ENCODE measurements at regions not wholly inside any gene's neighbourhood (a gene's known extent, or its start where the extent isn't known, plus 50 kb on each side); places are given as distances from the start of the nearest gene placed in this dataset.

DNA sequence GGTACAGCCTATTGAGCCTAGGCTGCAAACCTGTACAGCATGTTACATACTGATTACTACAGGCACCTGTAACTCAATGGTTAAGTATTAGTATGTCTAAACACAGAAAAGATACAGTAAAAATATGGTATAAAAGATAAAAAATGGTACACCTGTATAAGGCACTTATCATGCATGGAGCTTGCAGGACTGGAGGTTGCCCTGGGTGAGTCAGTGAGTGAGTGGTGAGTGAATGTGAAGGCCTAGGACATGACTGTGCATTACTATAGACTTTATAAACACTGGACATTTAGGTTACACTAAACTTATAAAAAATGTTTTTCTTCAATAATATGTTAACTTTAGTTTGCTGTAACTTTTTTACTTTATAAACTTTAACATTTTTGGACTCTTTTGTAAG lies 171.3 kb downstream of the SLC28A3 start:
- Histone ChIP-seq H3K27me3 (ENCODE audit: insufficient read depth) (no peaks in the 10 kb centered on the region), H3K4me2 (0 out of 2 replicates have a peak overlapping the region, but pooled peaks have one; percentile 27), H3K9me2 (no peaks in the 10 kb centered on the region), H3K4me1 (ENCODE audit: control insufficient read depth in 1 of 2, insufficient read depth in 2 of 2, low read depth in 1 of 2, low read length in 1 of 2) (peaks cover 10 to 23% of the 10 kb centered on the region in 2 experiments), H3K9me3 (no peaks in the 10 kb centered on the region), H3K27ac (ENCODE audit: low read depth in 2 of 2, low read length in 1 of 2) (peak overlapping the region in 1 of 2 experiments; percentile 77; a peak in 2 of 4 replicates), H3K79me2 (ENCODE audit: insufficient read depth) (no peaks in the 10 kb centered on the region), H3K9ac (no peak overlapping the region; the same call in 1 of the 2 replicates), H4K20me1 (ENCODE audit: insufficient read depth) (no peaks in the 10 kb centered on the region), H3F3A (replicated peaks; ENCODE audit: insufficient read depth) (peaks cover 26% of the 10 kb centered on the region), H2AFZ (ENCODE audit: low read depth) (no peak overlapping the region), H3K4me3 (ENCODE audit: low read depth in 2 of 2, low read length in 1 of 2) (no peak overlapping the region), H3K36me3 (replicated peaks in 1 of 2; ENCODE audit: control insufficient read depth in 1 of 2, insufficient read depth in 2 of 2, low read length in 1 of 2) (no peaks in the 10 kb centered on the region)
- CTCF ChIA-PET: interaction anchor here (0.9 kb wide), 1 partner anchor 16 kb away, joined by 3 read pairs; no protein-coding TSS in a partner anchor
- POLR2A ChIA-PET: no interaction called here
- TF ChIP-seq TCF12 (IDR thresholded peaks at IDR 0.05) (peak; percentile 16; the same call in 1 of the 2 replicates), FOSL2 (IDR thresholded peaks at IDR 0.05; ENCODE audit: borderline replicate concordance, low read depth) (peak; percentile 42; the same call in 1 of the 2 replicates)
- TF ChIP-seq, protein P1, sequence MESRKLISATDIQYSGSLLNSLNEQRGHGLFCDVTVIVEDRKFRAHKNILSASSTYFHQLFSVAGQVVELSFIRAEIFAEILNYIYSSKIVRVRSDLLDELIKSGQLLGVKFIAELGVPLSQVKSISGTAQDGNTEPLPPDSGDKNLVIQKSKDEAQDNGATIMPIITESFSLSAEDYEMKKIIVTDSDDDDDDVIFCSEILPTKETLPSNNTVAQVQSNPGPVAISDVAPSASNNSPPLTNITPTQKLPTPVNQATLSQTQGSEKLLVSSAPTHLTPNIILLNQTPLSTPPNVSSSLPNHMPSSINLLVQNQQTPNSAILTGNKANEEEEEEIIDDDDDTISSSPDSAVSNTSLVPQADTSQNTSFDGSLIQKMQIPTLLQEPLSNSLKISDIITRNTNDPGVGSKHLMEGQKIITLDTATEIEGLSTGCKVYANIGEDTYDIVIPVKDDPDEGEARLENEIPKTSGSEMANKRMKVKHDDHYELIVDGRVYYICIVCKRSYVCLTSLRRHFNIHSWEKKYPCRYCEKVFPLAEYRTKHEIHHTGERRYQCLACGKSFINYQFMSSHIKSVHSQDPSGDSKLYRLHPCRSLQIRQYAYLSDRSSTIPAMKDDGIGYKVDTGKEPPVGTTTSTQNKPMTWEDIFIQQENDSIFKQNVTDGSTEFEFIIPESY (IDR thresholded peaks at IDR 0.05; ENCODE audit: borderline replicate concordance, low read depth): no peak
- no peak for DNase-seq

DNA sequence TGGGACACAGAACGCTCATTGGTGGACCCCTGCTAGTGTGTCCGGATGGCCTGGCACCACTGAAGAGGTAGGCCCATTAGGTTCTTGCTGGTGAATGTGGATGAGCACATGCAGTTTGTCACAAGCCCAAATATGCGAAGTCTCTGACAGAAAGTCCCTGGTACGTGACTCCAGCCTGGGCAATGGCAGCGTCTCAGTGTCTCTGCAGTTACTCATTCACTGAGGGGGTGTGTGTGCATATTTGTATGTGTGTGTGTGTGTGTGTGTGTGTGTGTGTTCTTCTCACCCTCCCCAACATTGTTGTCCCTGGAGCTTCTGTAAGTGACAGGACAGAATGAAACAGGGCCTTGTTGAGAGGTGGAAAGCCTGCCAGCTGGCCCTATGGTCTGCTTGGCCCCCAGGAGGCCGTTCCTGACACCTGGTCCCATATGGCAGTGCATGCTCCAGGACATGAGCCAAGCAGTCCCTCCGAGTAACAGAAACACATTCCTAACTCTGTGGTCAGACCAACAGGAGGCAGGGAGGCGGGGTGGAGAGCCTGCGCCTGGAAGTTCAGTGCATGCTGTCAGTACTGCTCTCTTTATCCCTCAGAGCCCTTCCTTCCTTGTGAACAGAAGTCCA lies 169.9 kb downstream of the SLC28A3 start:
- peak overlapping the region; percentile 77 for H3K27ac ChIP-seq (ENCODE audit: low read depth in 2 of 2, low read length in 1 of 2)
- TF ChIP-seq FOXM1 (IDR thresholded peaks at IDR 0.05; ENCODE audit: low read depth) (peak; percentile 59), NRF1 (IDR thresholded peaks at IDR 0.05; ENCODE audit: low read depth, low read length) (no peak), TEAD4 (IDR thresholded peaks at IDR 0.05; ENCODE audit: borderline replicate concordance, insufficient read depth) (peak; percentile 75), MXI1 (IDR thresholded peaks at IDR 0.05; ENCODE audit: low read depth, low read length) (no peak), SMC3 (IDR thresholded peaks at IDR 0.05; ENCODE audit: low read depth, low read length) (no peak), POLR2AphosphoS5 (IDR thresholded peaks at IDR 0.05; ENCODE audit: low read depth, low read length) (peak; percentile 73), YY1 (IDR thresholded peaks at IDR 0.05; ENCODE audit: low read depth) (no peak; the same call in 1 of the 2 replicates), RFX5 (IDR thresholded peaks at IDR 0.05; ENCODE audit: low read length) (no peak), JUND (IDR thresholded peaks at IDR 0.05) (peak; percentile 64), EZH2phosphoT487 (IDR thresholded peaks at IDR 0.05; ENCODE audit: borderline replicate concordance, low read depth) (no peak), NFIC (IDR thresholded peaks at IDR 0.05; ENCODE audit: borderline replicate concordance) (peak; percentile 95), RCOR1 (IDR thresholded peaks at IDR 0.05; ENCODE audit: low read length) (no peak), CHD2 (IDR thresholded peaks at IDR 0.05; ENCODE audit: low read length, partially characterized antibody) (no peak), TAF1 (IDR thresholded peaks at IDR 0.05; ENCODE audit: borderline replicate concordance, low read depth, low read length) (no peak), FOXJ3 (CRISPR knock-in tag; IDR thresholded peaks at IDR 0.05) (no peak), ELF1 (IDR thresholded peaks at IDR 0.05) (no peak), TCF12 (IDR thresholded peaks at IDR 0.05) (peak; percentile 97)
- TF ChIP-seq, protein P2, sequence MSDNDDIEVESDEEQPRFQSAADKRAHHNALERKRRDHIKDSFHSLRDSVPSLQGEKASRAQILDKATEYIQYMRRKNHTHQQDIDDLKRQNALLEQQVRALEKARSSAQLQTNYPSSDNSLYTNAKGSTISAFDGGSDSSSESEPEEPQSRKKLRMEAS (IDR thresholded peaks at IDR 0.05; ENCODE audit: low read depth): peak; percentile 94
- TF ChIP-seq, protein P3, sequence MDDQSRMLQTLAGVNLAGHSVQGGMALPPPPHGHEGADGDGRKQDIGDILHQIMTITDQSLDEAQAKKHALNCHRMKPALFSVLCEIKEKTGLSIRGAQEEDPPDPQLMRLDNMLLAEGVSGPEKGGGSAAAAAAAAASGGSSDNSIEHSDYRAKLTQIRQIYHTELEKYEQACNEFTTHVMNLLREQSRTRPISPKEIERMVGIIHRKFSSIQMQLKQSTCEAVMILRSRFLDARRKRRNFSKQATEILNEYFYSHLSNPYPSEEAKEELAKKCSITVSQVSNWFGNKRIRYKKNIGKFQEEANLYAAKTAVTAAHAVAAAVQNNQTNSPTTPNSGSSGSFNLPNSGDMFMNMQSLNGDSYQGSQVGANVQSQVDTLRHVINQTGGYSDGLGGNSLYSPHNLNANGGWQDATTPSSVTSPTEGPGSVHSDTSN (IDR thresholded peaks at IDR 0.05): no peak; the same call in none of the 2 replicates
- TF ChIP-seq, protein P4, sequence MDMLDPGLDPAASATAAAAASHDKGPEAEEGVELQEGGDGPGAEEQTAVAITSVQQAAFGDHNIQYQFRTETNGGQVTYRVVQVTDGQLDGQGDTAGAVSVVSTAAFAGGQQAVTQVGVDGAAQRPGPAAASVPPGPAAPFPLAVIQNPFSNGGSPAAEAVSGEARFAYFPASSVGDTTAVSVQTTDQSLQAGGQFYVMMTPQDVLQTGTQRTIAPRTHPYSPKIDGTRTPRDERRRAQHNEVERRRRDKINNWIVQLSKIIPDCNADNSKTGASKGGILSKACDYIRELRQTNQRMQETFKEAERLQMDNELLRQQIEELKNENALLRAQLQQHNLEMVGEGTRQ (IDR thresholded peaks at IDR 0.05; ENCODE audit: borderline replicate concordance, low read depth, low read length): no peak
- TF ChIP-seq, protein P5, sequence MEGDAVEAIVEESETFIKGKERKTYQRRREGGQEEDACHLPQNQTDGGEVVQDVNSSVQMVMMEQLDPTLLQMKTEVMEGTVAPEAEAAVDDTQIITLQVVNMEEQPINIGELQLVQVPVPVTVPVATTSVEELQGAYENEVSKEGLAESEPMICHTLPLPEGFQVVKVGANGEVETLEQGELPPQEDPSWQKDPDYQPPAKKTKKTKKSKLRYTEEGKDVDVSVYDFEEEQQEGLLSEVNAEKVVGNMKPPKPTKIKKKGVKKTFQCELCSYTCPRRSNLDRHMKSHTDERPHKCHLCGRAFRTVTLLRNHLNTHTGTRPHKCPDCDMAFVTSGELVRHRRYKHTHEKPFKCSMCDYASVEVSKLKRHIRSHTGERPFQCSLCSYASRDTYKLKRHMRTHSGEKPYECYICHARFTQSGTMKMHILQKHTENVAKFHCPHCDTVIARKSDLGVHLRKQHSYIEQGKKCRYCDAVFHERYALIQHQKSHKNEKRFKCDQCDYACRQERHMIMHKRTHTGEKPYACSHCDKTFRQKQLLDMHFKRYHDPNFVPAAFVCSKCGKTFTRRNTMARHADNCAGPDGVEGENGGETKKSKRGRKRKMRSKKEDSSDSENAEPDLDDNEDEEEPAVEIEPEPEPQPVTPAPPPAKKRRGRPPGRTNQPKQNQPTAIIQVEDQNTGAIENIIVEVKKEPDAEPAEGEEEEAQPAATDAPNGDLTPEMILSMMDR (IDR thresholded peaks at IDR 0.05): no peak

More for the DNA sequence above, 169.9 kb downstream of the SLC28A3 start:
- Histone ChIP-seq H3K36me3 (replicated peaks in 1 of 2; ENCODE audit: control insufficient read depth in 1 of 2, insufficient read depth in 2 of 2, low read length in 1 of 2) (no peaks in the 10 kb centered on the region), H2AFZ (ENCODE audit: low read depth) (peak overlapping the region; percentile 58), H3K9me3 (no peaks in the 10 kb centered on the region), H4K20me1 (ENCODE audit: insufficient read depth) (no peaks in the 10 kb centered on the region), H3K4me1 (ENCODE audit: control insufficient read depth in 1 of 2, insufficient read depth in 2 of 2, low read depth in 1 of 2, low read length in 1 of 2) (peaks cover 10 to 23% of the 10 kb centered on the region in 2 experiments), H3K4me3 (ENCODE audit: low read depth in 2 of 2, low read length in 1 of 2) (no peak overlapping the region; a peak in 1 of 4 replicates), H3K9ac (peak overlapping the region; percentile 50; the same call in 1 of the 2 replicates), H3K79me2 (ENCODE audit: insufficient read depth) (no peaks in the 10 kb centered on the region), H3K4me2 (peak overlapping the region; percentile 69), H3K27me3 (ENCODE audit: insufficient read depth) (no peaks in the 10 kb centered on the region), H3K9me2 (no peaks in the 10 kb centered on the region), H3F3A (replicated peaks; ENCODE audit: insufficient read depth) (peaks cover 26% of the 10 kb centered on the region)
- ChIA-PET CTCF (interaction anchor here (0.5 to 3.2 kb wide), 2 partner anchors 90 to 380 kb away, joined by 3 to 16 read pairs; no protein-coding TSS in a partner anchor), POLR2A (no interaction called here)
- DNase-seq: peak; percentile 46
- WGBS (ENCODE audit: low lambda C conversion rate): 25% methylated on average over 8 of the region's 9 CpGs

Measured in SK-N-SH (cell line).